Stimulated activated naive CD4-positive, alpha-beta T cell (primary cell): ENCODE measurements at regions not wholly inside any gene's neighbourhood (a gene's known extent, or its start where the extent isn't known, plus 50 kb on each side); places are given as distances from the start of the nearest gene placed in this dataset.
A peak's percentile ranks its signal among the peaks of the same experiment; 100 is the strongest.
"Not testable (repeated sequence)": the region's sequence is repeated elsewhere in the genome, so short reads cannot be mapped to it uniquely, and the experiment has no call there.

ENCODE experiments used
- DNase-seq, 6 experiments: peaks; one replicate each; lab custom pipeline; 2025; lab: John Stamatoyannopoulos, UW

DNA sequence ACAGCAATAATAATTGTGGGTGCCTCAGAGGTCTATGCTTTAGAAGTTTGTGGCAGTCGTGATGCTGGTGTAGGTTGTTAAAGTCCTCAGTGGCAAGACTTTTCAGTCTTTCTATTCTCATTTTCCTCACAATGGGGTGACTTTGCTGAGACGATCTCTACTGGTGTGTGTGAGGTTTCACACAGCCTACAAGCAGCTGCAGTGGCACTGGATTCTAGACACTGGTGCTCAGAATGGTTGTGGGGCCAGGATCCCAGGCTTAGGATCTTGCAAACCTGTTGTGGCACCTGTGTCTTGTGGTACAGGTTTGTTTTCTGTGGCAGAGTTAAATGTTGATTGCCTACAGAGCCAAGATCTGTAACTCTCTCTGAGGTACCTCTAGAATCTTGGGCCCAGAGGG lies 581.2 kb downstream of the PTPRC start:
- DNase-seq = no peak

DNA sequence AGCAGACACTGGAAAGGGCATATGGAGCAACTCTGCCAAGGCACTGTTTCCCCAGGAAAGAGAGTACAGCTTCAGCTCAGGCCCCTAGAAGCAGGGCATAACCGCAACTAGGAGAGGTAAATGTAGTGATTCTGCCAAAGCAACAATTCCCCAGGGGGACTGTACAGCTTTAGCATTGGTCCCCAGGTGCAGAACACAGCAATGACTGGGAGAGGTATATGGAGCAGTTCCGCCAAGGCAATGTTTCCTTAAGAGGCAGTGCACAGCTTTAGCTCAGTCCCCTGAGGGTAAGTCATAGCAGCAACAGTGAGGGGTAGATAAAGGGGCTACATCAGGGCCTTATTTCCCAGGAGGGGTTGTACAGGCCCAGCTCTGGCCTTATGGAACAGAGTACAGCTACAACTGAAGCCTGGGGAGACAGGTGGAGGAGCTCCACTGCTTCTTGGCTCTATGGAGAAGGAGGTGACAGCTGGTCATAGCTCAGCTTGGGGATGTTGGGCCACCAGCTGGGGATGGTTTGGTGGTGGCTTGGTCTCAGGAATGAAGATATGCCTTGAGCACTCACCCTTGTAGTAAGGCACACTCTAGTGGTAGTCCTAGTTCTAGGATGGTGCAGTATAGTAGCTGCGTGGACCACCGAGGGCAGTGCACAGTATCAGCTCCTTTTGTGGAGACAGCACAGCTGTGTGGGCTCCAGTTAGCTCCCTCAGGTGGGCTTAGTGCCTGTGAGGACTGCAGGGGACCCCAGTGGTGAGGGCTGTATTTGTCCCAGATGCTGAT lies 582.7 kb downstream of the PTPRC start:
- DNase-seq = no peak

DNA sequence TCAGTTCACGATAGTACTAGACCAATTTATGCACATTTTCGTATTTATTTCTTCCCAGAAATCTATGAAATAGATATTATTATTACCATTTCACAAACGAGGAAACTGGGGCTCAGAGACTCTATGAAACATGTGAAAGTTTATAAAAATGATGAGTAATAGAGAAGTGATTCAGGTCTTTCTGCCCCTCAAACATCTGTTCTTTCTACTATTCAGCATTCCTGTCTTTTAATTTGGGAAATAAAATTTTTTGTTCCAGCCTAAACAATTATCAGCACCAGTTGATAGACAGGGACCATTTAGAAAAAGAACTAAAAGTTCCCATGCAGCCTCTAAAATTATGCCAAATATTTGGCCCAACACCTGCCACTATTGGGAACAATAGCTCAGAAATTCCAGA lies 585.1 kb downstream of the PTPRC start:
- DNase-seq = no peak

DNA sequence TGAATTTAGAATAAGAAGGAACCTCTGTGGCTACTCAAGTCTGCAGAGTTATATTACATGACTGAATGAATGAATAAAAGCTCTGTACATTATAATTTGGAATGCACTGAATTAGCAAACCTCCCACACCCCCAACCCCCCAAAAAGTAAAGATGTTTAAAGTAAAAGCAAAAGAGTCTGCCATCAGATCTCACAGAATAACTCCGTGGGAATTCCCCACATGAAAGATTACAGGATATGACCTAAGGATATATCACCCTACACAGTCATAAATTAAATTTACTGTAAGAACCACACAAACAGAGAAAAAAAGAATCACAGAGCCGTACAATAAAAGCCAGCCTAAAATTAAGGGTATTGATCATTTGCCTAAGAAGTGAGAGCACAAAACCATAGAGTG lies 587.3 kb downstream of the PTPRC start:
- peak in 3 of 6 experiments; percentile 13 to 30 (median 22) for DNase-seq

DNA sequence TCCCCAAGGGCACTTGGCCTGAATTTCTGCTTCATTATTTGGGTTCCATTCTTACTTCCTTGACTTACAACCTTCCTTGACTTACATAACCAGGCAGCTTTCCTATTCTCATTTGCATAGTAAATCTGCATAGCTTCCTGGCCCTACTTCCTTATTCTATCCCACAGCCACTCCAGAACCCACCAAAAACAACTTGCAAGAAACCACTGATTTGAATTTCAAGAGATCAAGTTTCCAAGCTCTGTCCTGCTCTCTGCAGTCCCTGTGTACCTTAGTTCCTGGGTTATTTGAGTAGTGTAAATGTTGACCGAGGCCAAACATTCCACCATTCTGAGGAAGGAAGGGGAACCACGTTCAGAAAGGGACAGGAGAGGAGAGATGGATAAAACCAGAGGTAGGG lies 603.3 kb downstream of the PTPRC start:
- no peak for DNase-seq

DNA sequence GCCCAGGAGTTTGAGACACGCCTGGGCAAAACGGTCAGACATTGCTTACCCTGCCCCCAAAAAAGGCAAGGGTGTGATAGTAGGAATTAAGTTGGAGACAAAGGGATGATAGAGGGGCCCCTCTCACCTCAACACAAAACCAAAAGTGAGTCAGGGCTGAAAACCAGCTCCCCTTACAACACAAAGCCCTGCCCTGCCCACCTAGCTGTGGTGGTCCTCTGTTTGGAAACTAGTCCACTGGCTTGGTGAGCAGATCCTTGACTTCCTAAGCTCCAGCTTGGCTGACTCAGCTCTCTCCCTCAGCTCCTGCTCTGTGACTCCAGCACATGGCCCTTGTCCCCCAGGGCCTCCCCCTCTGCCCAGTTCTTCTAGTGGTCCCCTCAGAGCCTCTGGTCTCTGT lies 603.8 kb downstream of the PTPRC start:
- no peak for DNase-seq

DNA sequence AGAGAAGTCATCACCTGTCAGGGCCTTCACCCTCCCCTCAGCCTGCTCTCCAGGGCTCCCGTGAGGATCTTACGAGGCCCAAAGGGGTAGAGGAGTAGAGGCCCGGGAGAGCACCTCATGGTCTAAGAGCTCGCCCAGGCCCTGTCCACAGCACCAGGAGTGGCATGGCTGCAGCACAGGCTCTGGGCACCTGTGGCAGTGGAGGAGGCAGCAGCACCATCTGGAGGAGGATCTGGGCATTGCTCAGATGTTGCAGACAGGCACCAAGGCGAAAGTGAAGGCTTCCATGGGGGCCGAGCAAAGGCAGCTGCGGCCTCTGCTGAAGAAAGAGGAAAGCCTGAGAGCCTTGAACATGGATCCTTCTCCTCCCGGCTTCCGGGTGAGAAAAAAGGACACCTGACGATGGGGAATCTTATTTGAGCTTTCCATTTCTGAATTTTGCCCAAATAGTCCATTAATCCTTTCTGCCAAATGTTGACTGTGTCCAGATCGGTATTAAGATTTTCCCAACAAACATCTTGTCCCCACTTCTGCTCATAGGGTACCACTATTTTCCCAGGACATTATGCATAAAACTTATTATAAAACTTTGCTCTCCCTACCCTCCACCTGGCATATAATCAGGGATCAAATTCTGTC lies 604.7 kb downstream of the PTPRC start:
- DNase-seq = peak in 5 of 6 experiments; percentile 23 to 49 (median 28)

DNA sequence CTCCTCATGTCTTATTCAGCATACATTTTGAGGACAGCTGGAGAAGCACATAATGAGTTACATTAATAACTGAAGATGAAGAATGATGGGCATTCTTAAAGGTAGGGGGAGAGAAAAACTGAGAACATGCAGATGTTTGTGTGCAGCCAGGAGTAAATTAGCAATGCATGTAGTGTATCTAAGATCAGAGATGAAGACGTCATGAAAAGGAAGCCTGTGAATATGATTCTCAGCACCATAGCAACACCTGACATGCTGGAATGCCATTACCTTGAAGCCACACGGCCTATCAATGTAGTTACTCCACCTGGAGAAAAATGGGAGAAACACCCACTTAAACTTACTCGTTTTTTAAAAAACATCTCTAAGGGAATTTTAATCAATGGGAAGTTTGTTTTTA lies 607.1 kb downstream of the PTPRC start:
- no peak for DNase-seq

DNA sequence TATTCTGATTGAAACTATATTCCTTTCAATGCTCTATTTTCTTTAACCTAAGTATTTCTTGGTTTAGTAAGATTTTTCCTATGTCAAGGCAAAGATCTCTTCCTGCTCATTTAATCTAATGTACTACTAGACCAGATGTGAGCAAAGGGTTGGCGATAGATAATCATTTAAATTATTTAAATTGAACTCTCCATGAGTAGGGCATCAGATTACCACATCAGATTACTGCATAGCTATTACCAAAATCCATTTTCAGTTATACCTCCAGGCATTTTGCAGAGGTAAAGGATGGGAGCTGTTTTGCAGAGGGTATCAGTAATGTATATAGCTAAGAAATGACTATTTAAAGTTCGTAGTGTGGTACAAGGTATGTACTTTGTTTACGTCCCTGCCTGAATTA lies 607.9 kb downstream of the PTPRC start:
- no peak for DNase-seq

DNA sequence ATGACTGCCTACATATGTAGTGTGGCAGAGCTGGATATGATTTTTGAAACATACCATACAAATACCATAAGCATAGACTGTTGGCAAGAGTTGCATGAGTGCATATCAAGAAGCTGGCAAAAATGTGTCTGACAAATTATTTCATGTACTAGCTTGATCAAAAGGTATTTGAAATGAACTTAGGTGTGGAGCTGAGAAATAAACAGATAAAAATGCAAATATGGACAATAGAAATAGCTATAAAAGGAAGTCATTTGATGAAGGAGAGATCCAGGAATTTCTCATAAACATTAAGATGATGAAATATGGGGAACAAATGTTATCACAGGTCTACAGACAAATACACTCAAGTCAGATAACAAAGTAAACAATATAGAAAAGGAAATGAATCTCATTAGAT lies 609.1 kb downstream of the PTPRC start:
- no peak for DNase-seq

DNA sequence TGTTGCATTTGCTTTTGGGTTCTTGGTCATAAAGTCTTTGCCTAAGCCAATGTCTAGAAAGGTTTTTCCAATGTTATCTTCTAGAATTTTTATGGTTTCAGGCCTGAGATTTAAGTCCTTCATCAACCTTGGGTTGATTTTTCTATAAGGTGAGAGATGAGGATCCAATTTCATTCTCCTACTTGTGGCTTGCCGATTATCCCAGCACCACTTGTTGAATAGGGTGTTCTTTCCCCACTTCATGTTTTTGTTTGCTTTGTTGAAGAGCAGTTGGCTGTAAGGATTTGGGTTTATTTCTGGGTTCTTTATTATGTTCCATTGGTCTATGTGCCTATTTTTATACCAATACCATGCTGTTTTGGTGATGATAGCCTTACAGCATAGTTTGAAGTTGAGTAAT lies 615.2 kb downstream of the PTPRC start:
- DNase-seq = not testable (repeated sequence)

DNA sequence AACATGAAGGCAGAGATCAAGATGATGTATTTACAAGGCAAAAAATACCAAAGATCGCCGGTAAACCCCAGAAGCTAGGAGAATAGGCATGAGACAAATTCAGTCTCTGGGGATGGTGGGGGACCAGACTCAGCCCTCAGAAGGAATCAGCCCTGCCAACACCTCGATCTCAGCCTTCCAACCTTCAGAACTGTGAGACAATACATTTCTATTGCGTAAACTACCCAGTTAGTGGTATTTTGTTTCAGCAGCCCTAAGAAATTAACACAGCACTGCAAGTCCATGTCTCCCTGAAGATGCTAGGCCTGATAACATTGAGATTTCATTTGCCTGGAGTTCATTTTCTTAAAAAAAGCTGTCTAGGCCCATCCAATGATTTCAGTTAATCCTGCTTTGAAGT lies 622.5 kb downstream of the PTPRC start:
- no peak for DNase-seq

DNA sequence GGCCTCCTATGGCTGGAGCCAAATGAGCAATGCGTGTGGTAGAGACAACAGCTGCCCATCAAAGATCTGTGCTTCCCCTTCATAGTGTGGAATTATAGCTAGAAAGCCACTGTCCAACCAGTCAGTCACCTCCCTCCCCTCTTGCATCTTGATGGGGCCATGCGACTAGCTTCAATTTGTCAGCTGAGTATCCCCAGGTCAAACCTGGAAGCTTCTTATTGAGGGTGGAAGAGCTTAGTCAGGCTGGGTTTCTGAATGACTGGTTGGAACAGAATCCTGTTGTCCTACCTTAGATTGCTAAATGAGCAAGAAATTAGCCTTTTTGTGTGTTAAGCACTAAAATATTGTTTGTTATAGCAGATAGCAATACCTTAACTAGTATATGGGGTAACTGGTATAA lies 625.4 kb downstream of the PTPRC start:
- DNase-seq = no peak

DNA sequence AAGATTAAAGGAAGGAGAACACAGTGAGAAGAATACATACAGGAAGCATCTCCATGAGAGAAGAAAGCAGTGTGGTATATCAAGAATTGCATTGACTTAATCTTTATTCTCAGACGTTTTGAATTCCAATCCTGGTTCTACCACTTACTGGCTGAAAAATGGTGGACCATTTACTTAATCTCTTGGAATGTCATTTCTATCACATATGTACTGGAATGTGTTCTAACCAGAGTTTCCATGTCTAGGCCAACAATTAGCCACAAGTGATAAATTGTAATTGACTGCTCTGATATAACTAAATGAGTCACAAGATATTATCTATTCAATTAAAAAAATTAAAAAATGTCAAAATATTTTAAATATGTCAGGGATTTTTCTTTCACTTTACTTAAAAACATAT lies 626.1 kb downstream of the PTPRC start:
- no peak for DNase-seq

DNA sequence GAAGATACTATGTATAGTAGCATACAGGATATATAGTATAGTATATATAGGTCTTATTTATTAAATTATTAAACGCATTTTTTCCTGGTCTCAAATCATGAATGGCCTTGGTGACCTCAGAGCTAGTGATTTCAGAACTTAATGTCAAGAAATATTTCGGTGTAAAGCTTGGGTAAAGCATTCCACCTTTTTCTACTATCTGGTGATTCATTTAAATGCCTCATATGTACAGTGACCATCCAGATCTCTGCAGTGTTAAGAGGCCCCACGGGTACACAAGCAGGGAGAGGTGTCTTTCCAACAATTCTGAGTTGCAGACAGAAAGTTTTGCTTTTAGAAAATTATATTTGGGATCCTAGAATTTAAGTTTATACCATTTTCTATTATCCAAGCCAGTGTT lies 626.5 kb downstream of the PTPRC start:
- DNase-seq = no peak

DNA sequence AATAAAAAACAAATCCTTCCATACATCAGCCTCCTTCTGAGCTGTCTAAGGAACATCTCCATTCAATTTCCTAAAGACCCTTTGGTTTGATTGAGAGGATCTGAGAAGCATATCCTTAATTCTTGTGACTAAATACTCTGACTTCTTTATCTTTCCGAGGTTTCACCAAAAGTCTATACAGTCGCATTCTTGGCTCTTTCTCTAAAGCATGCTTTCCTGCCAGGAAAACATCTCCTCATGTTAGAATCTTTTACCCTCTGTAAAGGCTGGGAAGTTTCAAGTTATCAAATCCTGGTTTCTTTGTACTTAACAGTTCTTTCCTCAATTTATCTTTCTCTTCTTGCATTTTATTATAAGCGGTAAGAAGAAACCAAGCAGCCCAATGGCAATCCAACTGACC lies 630.4 kb downstream of the PTPRC start:
- DNase-seq = no peak

DNA sequence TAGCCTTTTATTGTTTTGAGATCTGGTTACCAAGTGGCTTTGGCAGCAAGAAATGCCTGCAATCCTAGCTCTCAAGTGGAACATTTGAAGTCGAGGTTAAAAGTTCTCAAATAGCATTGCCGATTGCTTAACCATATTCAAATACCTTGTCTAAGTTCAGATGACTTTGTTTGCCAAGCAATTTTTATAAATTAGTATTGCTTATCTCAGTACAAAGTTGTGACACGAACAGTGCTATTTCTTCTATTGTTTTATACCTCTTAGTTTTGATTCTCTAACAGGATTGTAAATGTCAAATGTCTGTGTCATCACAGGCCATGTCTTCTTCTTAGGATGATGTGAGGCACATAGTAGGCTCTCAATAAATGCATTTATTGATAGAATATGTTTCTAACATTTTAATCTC lies 633.3 kb downstream of the PTPRC start:
- DNase-seq = no peak

DNA sequence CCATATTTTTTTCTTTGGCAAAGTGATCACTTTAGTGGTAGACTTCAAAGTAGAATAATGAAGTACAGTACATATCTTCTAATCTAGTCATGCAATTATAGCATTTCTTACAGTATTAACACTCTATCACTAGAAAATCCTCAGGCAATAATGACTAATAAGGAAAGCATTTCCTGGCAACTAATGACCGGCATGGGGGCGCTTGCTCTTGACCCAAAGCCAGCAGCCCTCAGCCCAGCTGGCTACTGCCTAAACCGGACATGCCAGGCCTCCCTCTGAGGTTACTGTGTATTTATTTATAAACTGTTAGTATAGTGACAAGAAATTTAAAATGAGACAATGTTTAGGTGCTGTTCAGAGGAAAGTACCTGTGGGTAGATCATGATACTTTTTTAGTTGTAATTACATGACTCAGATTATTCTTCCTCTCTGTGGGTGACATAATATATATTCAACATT lies 633.8 kb downstream of the PTPRC start:
- no peak for DNase-seq

DNA sequence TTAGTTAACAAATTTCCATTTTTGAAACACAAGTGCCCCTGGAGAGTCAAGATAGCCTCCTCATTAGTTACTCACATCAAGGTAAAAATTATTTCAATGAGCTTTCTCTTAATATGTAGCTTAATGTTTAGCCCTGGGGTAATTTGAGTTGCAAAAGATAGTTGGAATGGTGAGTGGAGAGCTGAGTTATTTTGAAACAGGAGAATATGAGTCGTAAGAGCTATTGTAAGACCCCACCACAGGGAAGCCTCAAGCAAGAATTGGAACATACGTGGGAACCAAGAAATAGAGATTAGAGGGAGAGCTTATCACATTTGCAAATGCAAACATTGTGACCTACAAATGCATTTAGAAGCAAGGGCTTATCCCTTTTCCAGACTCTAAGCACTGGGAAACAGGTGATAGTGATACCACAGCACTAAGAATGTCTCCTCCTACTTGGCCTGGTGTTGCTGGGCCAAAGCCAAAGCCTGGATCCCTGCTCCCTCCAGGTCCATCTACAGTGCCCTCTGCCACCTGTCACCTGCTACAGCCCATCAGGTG lies 635.1 kb downstream of the PTPRC start:
- DNase-seq = no peak

DNA sequence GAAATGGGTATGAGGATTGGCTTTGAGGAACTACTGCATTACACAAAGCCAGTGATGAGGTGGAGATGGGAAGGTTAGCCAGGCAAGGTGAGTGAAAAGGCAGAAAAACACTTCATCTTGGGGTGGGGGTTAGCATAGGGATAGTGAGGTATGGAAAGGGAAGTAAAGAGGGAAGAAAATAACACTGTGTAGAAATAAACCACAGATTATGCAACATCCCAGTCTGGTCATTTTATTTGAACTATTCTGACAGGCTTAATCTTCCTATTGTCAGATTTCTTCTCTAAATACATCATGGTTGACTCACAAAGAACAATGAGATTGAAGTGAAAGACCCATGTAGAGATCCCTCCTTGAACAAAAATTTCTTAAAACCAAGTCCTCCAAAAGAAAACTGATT lies 640.2 kb downstream of the PTPRC start:
- DNase-seq = no peak

DNA sequence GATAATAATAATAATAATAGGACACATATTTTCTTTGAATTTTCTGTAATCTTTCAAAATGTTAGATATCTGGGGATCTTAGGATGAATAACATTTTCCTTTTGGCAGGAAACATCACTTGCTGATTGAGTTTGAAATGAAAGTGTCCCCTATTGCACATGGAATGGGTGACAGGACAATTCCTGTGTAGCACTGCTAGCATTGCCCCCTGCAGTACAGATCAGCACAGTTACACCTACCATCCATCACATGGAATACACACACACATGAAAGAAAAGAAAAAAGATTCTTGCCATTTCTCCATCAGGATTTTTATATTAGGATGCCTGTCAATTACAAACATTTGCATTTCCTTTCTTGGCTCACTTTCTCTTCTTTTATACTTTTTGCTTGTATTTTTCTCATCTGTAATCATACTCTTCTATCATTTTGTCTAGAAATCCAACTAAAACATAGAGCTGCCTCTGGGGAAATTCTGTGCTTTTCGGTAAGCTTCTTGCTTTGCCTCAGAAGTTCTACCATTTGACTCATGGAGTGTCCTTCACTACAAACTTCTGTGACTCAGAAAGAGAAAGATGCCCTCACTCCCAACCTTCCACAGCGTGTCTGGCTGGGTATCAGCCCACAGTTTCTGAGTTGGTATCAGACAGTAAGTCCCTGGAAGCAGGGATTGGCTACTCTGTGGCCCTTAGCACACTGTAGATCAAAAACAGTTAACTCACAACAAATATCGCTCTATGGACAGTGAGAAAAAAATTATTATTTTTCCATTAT lies 641.2 kb downstream of the PTPRC start:
- no peak for DNase-seq

DNA sequence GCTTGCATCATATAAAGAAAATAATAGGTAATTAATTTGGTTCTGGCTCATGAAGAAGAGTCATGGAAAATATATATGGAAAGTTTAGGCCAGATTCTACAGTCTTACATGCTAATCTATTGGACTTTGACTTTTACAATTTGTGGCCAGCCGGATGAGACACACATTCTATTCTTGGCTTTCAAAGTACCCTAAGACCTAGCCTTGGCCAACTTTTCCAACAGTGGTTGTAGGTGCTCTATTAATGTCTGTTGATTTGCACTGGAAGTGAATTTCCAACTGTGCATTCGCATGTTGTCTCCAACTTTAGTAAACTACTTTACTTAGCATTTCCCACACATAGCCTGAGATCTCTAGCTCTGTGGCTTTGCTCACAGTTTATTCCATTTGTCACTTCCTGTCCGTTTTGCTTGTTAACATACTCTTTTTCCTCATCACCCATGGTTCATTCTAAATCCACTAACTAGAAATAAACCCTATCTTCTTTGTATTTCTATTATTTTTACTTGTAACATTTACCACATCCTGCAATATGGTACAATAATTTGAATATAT lies 644.0 kb downstream of the PTPRC start:
- no peak for DNase-seq
